GM23248 (cell line): ENCODE measurements at regions not wholly inside any gene's neighbourhood (a gene's known extent, or its start where the extent isn't known, plus 50 kb on each side); places are given as distances from the start of the nearest gene placed in this dataset.

Experiments used
- DNase-seq: peaks from one replicate; pipeline ENCODE4 v3.0.0-alpha.2; 2015
- H2AFZ ChIP-seq: fragments of 200-600 bp; sonication (generic); 2 replicates; pipeline ENCODE4 v1.6.1; 2016; ENCODE audit warnings: antibody characterized with exemption
- H3F3A ChIP-seq: fragments of 200-600 bp; sonication (generic); 2 replicates; pipeline ENCODE4 v1.6.1; 2016; ENCODE audit warnings: mild to moderate bottlenecking, antibody characterized with exemption, mixed run types; ENCODE audit not compliant: insufficient read depth
- H3K27ac ChIP-seq: fragments of 200-600 bp; sonication (generic); 2 replicates; pipeline ENCODE4 v1.5.1; 2016; ENCODE audit warnings: mild to moderate bottlenecking
- H3K27me3 ChIP-seq: fragments of 200-600 bp; sonication (generic); replicated peaks from 2 replicates; pipeline ENCODE4 v1.6.1; 2016; ENCODE audit warnings: mild to moderate bottlenecking; ENCODE audit not compliant: insufficient read depth
- H3K36me3 ChIP-seq: fragments of 200-600 bp; sonication (generic); 2 replicates; pipeline ENCODE4 v1.6.1; 2016; ENCODE audit warnings: low read depth, mild to moderate bottlenecking
- H3K4me1 ChIP-seq: fragments of 200-600 bp; sonication (generic); 2 replicates; pipeline ENCODE4 v1.6.1; 2016; ENCODE audit warnings: mild to moderate bottlenecking; ENCODE audit not compliant: insufficient read depth
- H3K4me2 ChIP-seq: fragments of 200-600 bp; sonication (generic); one replicate; pipeline ENCODE4 v1.6.1; 2016; ENCODE audit warnings: mild to moderate bottlenecking; ENCODE audit not compliant: unreplicated experiment
- H3K4me3 ChIP-seq: fragments of 200-600 bp; sonication (generic); 2 replicates; pipeline ENCODE4 v1.5.1; 2016; ENCODE audit warnings: mild to moderate bottlenecking
- H3K79me2 ChIP-seq: fragments of 200-600 bp; sonication (generic); 2 replicates; pipeline ENCODE4 v1.6.1; 2016; ENCODE audit warnings: mild to moderate bottlenecking; ENCODE audit not compliant: insufficient read depth
- H3K9ac ChIP-seq: fragments of 200-600 bp; sonication (generic); 2 replicates; pipeline ENCODE4 v1.6.1; 2016; ENCODE audit warnings: mild to moderate bottlenecking
- H3K9me2 ChIP-seq: fragments of 200-600 bp; sonication (generic); 2 replicates; pipeline ENCODE4 v1.6.1; 2016; ENCODE audit warnings: mixed run types, mild to moderate bottlenecking, moderate library complexity; ENCODE audit not compliant: insufficient read depth
- H3K9me3 ChIP-seq: fragments of 200-600 bp; sonication (generic); one replicate; pipeline ENCODE4 v1.6.1; 2017; ENCODE audit warnings: low read depth
- H4K20me1 ChIP-seq: fragments of 200-600 bp; sonication (generic); 2 replicates; pipeline ENCODE4 v1.6.0; 2016; ENCODE audit not compliant: insufficient read depth
- EZH2 ChIP-seq: fragments of 200-600 bp; sonication (generic); IDR thresholded peaks from 2 replicates; pipeline ENCODE4 v1.6.1; 2018; ENCODE audit warnings: antibody characterized with exemption, mild to moderate bottlenecking; ENCODE audit not compliant: insufficient read depth, poor library complexity, severe bottlenecking
- EZH2phosphoT487 ChIP-seq: fragments of 200-600 bp; sonication (generic); IDR thresholded peaks from 2 replicates; pipeline ENCODE4 v1.6.1; 2018; ENCODE audit warnings: antibody characterized with exemption, moderate library complexity, mild to moderate bottlenecking, low read depth; ENCODE audit not compliant: insufficient read depth
- WGBS, 2 experiments: methylation state at CpG; one replicate each; pipeline ENCODE4 v1.1.6; 2015 to 2017; ENCODE audit warnings: low lambda C conversion rate in 2 of 2, low coverage in 1 of 2; ENCODE audit errors: missing lambda C conversion rate in 2 of 2; 5-methylcytosine and 5-hydroxymethylcytosine counted together
- in situ Hi-C: fragments of 300-500 bp; cut with MboI; formaldehyde crosslinking; loops from 2 replicates; pipeline ENCODE4 v1.15.0; 2020

GRCh38 chr2:194769030-194769429 is 888.0 kb upstream of the SLC39A10 start:
- H3K27ac ChIP-seq, result no peak overlapping the region
- no peak overlapping the region for H3K9ac ChIP-seq
- no peak for DNase-seq
- H3K79me2 ChIP-seq, result no peaks in the 10 kb centered on the region
- H4K20me1 ChIP-seq, result no peaks in the 10 kb centered on the region
- H3K4me1 ChIP-seq, result no peaks in the 10 kb centered on the region
- no peaks in the 10 kb centered on the region for H3F3A ChIP-seq
- no peak overlapping the region for H3K4me3 ChIP-seq
- no peaks in the 10 kb centered on the region for H3K36me3 ChIP-seq
- H2AFZ ChIP-seq, result no peak overlapping the region
- no peak for TF ChIP-seq EZH2
- TF ChIP-seq EZH2phosphoT487, result no peak
- in situ Hi-C loops, result no loop called here
- no peaks in the 10 kb centered on the region for H3K9me2 ChIP-seq
- no peaks in the 10 kb centered on the region for H3K27me3 ChIP-seq
- H3K4me2 ChIP-seq, result no peak overlapping the region
- H3K9me3 ChIP-seq, result no peaks in the 10 kb centered on the region

- no peaks in the 10 kb centered on the region for H3K9me2 ChIP-seq
- H3K36me3 ChIP-seq, result no peaks in the 10 kb centered on the region
- H3K4me2 ChIP-seq, result no peak overlapping the region
- in situ Hi-C loops, result no loop called here
- no peaks in the 10 kb centered on the region for H3K4me1 ChIP-seq
- H3K9ac ChIP-seq, result no peak overlapping the region
- no peak for DNase-seq
- H3K4me3 ChIP-seq, result no peak overlapping the region
- no peaks in the 10 kb centered on the region for H3K27me3 ChIP-seq
- 3 to 12% methylated on average over 3 of the region's 3 CpGs for WGBS, 2 experiments
- H3K9me3 ChIP-seq, result no peaks in the 10 kb centered on the region
- H3F3A ChIP-seq, result no peaks in the 10 kb centered on the region
- no peaks in the 10 kb centered on the region for H4K20me1 ChIP-seq
- no peak overlapping the region for H2AFZ ChIP-seq
- no peaks in the 10 kb centered on the region for H3K79me2 ChIP-seq
- TF ChIP-seq EZH2phosphoT487 (no peak), EZH2 (no peak)
- no peak overlapping the region for H3K27ac ChIP-seq
Measured at GRCh38 chr2:194765723-194766122, 891.3 kb upstream of the SLC39A10 start.

GRCh38 chr2:194750926-194751325 is 906.1 kb upstream of the SLC39A10 start:
- Histone ChIP-seq H3K4me3 (no peak overlapping the region), H4K20me1 (no peaks in the 10 kb centered on the region), H3K27ac (no peak overlapping the region), H3K9me2 (no peaks in the 10 kb centered on the region), H3K9ac (no peak overlapping the region), H3K4me1 (no peaks in the 10 kb centered on the region), H3K4me2 (no peak overlapping the region), H3K9me3 (no peaks in the 10 kb centered on the region), H3K79me2 (no peaks in the 10 kb centered on the region), H3K27me3 (no peaks in the 10 kb centered on the region), H2AFZ (no peak overlapping the region), H3F3A (no peaks in the 10 kb centered on the region), H3K36me3 (no peaks in the 10 kb centered on the region)
- in situ Hi-C loops, result no loop called here
- DNase-seq, result no peak
- no peak for TF ChIP-seq EZH2phosphoT487
- no peak for TF ChIP-seq EZH2
- WGBS, 2 experiments, result 41 to 65% methylated on average over 2 to 4 of the region's 4 CpGs

- 4% methylated on average over 3 of the region's 3 CpGs for WGBS, 2 experiments
- H3K4me2 ChIP-seq, result no peak overlapping the region
- no peak overlapping the region for H3K4me3 ChIP-seq
Measured at GRCh38 chr2:194745557-194746146, 911.4 kb upstream of the SLC39A10 start.

GRCh38 chr2:194742706-194743105 is 914.3 kb upstream of the SLC39A10 start:
- 24 to 46% methylated on average over 2 of the region's 2 CpGs for WGBS, 2 experiments
- Histone ChIP-seq H4K20me1 (no peaks in the 10 kb centered on the region), H3K9ac (no peak overlapping the region), H3K9me3 (no peaks in the 10 kb centered on the region), H3K79me2 (no peaks in the 10 kb centered on the region), H3F3A (no peaks in the 10 kb centered on the region), H3K4me2 (no peak overlapping the region), H3K9me2 (no peaks in the 10 kb centered on the region), H3K27me3 (no peaks in the 10 kb centered on the region), H3K4me3 (no peak overlapping the region), H3K27ac (no peak overlapping the region), H2AFZ (no peak overlapping the region), H3K4me1 (no peaks in the 10 kb centered on the region), H3K36me3 (no peaks in the 10 kb centered on the region)
- in situ Hi-C loops, result no loop called here
- DNase-seq, result no peak
- TF ChIP-seq EZH2, result no peak
- no peak for TF ChIP-seq EZH2phosphoT487

More at GRCh38 chr2:194745557-194746146, 911.4 kb upstream of the SLC39A10 start:
- DNase-seq, result no peak
- Histone ChIP-seq H3F3A (no peaks in the 10 kb centered on the region), H3K4me1 (no peaks in the 10 kb centered on the region), H4K20me1 (no peaks in the 10 kb centered on the region), H3K9ac (no peak overlapping the region), H3K27me3 (no peaks in the 10 kb centered on the region), H3K9me2 (no peaks in the 10 kb centered on the region), H2AFZ (no peak overlapping the region), H3K36me3 (no peaks in the 10 kb centered on the region), H3K79me2 (no peaks in the 10 kb centered on the region), H3K27ac (no peak overlapping the region), H3K9me3 (no peaks in the 10 kb centered on the region)
- in situ Hi-C loops, result no loop called here
- no peak for TF ChIP-seq EZH2phosphoT487
- no peak for TF ChIP-seq EZH2
